ENCODE measurements at regions not wholly inside any gene's neighbourhood (a gene's known extent, or its start where the extent isn't known, plus 50 kb on each side); places are given as distances from the start of the nearest gene placed in this dataset.

DNA sequence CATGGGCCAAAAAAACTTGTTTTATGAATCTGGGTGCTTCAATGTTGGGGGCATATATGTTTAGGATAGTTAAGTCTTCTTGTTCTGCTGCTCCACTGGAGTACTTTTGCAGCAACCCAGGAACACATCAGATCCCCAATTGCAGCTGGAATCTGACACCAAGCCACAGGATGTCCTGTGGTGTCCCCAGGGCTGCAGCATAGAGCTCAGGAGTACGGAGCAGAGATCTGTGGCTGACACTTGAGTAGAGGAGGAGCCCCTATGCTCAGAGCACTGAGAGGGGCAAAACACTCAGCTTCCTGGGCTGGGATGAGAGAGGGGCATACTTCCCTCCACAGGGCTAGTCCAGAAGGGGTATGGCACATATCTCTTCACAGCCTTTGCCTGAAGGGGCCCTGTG is 138.9 kb upstream of the ERBB4 start:
- POLR2A ChIA-PET = interaction anchor here (0.5 to 0.8 kb wide), 2 partner anchors 170 to 428 kb away, joined by 3 to 4 read pairs; no protein-coding TSS in a partner anchor
- ATAC-seq = peak; percentile 100
- TF ChIP-seq ETV6 (CRISPR knock-in tag; IDR thresholded peaks at IDR 0.05) = no peak
- TF ChIP-seq, protein P1, sequence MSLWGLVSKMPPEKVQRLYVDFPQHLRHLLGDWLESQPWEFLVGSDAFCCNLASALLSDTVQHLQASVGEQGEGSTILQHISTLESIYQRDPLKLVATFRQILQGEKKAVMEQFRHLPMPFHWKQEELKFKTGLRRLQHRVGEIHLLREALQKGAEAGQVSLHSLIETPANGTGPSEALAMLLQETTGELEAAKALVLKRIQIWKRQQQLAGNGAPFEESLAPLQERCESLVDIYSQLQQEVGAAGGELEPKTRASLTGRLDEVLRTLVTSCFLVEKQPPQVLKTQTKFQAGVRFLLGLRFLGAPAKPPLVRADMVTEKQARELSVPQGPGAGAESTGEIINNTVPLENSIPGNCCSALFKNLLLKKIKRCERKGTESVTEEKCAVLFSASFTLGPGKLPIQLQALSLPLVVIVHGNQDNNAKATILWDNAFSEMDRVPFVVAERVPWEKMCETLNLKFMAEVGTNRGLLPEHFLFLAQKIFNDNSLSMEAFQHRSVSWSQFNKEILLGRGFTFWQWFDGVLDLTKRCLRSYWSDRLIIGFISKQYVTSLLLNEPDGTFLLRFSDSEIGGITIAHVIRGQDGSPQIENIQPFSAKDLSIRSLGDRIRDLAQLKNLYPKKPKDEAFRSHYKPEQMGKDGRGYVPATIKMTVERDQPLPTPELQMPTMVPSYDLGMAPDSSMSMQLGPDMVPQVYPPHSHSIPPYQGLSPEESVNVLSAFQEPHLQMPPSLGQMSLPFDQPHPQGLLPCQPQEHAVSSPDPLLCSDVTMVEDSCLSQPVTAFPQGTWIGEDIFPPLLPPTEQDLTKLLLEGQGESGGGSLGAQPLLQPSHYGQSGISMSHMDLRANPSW (CRISPR knock-in tag; conservative IDR thresholded peaks at IDR 0.05; ENCODE audit: low read depth) = no peak
- TF ChIP-seq, protein P2, sequence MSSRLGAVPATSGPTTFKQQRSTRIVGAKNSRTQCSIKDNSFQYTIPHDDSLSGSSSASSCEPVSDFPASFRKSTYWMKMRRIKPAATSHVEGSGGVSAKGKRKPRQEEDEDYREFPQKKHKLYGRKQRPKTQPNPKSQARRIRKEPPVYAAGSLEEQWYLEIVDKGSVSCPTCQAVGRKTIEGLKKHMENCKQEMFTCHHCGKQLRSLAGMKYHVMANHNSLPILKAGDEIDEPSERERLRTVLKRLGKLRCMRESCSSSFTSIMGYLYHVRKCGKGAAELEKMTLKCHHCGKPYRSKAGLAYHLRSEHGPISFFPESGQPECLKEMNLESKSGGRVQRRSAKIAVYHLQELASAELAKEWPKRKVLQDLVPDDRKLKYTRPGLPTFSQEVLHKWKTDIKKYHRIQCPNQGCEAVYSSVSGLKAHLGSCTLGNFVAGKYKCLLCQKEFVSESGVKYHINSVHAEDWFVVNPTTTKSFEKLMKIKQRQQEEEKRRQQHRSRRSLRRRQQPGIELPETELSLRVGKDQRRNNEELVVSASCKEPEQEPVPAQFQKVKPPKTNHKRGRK (CRISPR knock-in tag; IDR thresholded peaks at IDR 0.05; ENCODE audit: borderline replicate concordance) = 0 out of 2 replicates have a peak, but pooled peaks have one; percentile 60
- TF ChIP-seq, protein P3, sequence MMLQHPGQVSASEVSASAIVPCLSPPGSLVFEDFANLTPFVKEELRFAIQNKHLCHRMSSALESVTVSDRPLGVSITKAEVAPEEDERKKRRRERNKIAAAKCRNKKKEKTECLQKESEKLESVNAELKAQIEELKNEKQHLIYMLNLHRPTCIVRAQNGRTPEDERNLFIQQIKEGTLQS (CRISPR knock-in tag; conservative IDR thresholded peaks at IDR 0.05) = no peak
- DNase-seq (ENCODE audit: low spot score) = peak; percentile 31
- Mint-ChIP-seq H3K4me3 (peak overlapping the region; percentile 28; the same call in 1 of the 2 replicates), H3K27ac (no peak overlapping the region), H3K27me3 (ENCODE audit: low read depth) (no peaks in the 10 kb centered on the region), H3K36me3 (no peaks in the 10 kb centered on the region), H3K9me3 (no peaks in the 10 kb centered on the region), H3K4me1 (peaks cover 13% of the 10 kb centered on the region)
- CTCF ChIA-PET = interaction anchor here (1.0 to 1.2 kb wide), 2 partner anchors 9 to 110 kb away, joined by 3 to 4 read pairs; no protein-coding TSS in a partner anchor

DNA sequence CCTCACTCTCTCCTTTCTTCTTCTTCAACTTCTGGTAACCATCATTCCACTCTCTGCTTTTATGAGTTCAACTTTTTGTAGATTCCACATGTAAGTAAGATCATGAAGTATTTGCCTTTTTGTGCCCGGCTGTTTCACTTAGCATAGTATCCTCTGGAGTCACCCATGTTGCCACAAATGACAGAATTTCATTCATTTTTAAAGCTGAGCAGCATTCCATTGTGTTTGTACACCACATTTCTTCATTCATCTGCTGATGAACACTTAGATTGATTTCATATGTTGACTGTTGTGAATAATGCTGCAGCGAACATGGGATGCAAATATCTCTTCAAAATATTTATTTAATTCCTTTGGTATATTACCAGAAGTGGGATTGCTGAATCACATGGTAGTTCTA is 133.6 kb upstream of the ERBB4 start:
- no peaks in the 10 kb centered on the region for H3K9me3 Mint-ChIP-seq
- no peak overlapping the region for H3K4me3 Mint-ChIP-seq
- peaks cover 2% of the 10 kb centered on the region for H3K4me1 Mint-ChIP-seq
- no peak for ATAC-seq
- no peak for DNase-seq (ENCODE audit: low spot score)
- ChIA-PET POLR2A (no interaction called here), CTCF (no interaction called here)
- H3K27me3 Mint-ChIP-seq (ENCODE audit: low read depth) = no peaks in the 10 kb centered on the region
- no peak overlapping the region for H3K27ac Mint-ChIP-seq
- no peaks in the 10 kb centered on the region for H3K36me3 Mint-ChIP-seq
- TF ChIP-seq, protein P4, sequence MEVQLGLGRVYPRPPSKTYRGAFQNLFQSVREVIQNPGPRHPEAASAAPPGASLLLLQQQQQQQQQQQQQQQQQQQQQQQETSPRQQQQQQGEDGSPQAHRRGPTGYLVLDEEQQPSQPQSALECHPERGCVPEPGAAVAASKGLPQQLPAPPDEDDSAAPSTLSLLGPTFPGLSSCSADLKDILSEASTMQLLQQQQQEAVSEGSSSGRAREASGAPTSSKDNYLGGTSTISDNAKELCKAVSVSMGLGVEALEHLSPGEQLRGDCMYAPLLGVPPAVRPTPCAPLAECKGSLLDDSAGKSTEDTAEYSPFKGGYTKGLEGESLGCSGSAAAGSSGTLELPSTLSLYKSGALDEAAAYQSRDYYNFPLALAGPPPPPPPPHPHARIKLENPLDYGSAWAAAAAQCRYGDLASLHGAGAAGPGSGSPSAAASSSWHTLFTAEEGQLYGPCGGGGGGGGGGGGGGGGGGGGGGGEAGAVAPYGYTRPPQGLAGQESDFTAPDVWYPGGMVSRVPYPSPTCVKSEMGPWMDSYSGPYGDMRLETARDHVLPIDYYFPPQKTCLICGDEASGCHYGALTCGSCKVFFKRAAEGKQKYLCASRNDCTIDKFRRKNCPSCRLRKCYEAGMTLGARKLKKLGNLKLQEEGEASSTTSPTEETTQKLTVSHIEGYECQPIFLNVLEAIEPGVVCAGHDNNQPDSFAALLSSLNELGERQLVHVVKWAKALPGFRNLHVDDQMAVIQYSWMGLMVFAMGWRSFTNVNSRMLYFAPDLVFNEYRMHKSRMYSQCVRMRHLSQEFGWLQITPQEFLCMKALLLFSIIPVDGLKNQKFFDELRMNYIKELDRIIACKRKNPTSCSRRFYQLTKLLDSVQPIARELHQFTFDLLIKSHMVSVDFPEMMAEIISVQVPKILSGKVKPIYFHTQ (CRISPR knock-in tag; IDR thresholded peaks at IDR 0.05) = no peak
- TF ChIP-seq FOXK1 (CRISPR knock-in tag; IDR thresholded peaks at IDR 0.05) (no peak), ZNF219 (CRISPR knock-in tag; IDR thresholded peaks at IDR 0.05; ENCODE audit: borderline replicate concordance) (no peak), PRRX2 (CRISPR knock-in tag; IDR thresholded peaks at IDR 0.05) (no peak), ETV6 (CRISPR knock-in tag; IDR thresholded peaks at IDR 0.05) (no peak), ZNF317 (CRISPR knock-in tag; IDR thresholded peaks at IDR 0.05; ENCODE audit: borderline replicate concordance, low read depth) (no peak), FOXP1 (CRISPR knock-in tag; IDR thresholded peaks at IDR 0.05; ENCODE audit: borderline replicate concordance) (no peak), SOX15 (CRISPR knock-in tag; IDR thresholded peaks at IDR 0.05) (no peak), ZNF138 (CRISPR knock-in tag; conservative IDR thresholded peaks at IDR 0.05) (no peak)
- TF ChIP-seq, protein P5, sequence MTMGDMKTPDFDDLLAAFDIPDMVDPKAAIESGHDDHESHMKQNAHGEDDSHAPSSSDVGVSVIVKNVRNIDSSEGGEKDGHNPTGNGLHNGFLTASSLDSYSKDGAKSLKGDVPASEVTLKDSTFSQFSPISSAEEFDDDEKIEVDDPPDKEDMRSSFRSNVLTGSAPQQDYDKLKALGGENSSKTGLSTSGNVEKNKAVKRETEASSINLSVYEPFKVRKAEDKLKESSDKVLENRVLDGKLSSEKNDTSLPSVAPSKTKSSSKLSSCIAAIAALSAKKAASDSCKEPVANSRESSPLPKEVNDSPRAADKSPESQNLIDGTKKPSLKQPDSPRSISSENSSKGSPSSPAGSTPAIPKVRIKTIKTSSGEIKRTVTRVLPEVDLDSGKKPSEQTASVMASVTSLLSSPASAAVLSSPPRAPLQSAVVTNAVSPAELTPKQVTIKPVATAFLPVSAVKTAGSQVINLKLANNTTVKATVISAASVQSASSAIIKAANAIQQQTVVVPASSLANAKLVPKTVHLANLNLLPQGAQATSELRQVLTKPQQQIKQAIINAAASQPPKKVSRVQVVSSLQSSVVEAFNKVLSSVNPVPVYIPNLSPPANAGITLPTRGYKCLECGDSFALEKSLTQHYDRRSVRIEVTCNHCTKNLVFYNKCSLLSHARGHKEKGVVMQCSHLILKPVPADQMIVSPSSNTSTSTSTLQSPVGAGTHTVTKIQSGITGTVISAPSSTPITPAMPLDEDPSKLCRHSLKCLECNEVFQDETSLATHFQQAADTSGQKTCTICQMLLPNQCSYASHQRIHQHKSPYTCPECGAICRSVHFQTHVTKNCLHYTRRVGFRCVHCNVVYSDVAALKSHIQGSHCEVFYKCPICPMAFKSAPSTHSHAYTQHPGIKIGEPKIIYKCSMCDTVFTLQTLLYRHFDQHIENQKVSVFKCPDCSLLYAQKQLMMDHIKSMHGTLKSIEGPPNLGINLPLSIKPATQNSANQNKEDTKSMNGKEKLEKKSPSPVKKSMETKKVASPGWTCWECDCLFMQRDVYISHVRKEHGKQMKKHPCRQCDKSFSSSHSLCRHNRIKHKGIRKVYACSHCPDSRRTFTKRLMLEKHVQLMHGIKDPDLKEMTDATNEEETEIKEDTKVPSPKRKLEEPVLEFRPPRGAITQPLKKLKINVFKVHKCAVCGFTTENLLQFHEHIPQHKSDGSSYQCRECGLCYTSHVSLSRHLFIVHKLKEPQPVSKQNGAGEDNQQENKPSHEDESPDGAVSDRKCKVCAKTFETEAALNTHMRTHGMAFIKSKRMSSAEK (CRISPR knock-in tag; IDR thresholded peaks at IDR 0.05; ENCODE audit: borderline replicate concordance) = no peak
- TF ChIP-seq, protein P6, sequence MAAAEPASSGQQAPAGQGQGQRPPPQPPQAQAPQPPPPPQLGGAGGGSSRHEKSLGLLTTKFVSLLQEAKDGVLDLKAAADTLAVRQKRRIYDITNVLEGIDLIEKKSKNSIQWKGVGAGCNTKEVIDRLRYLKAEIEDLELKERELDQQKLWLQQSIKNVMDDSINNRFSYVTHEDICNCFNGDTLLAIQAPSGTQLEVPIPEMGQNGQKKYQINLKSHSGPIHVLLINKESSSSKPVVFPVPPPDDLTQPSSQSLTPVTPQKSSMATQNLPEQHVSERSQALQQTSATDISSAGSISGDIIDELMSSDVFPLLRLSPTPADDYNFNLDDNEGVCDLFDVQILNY (CRISPR knock-in tag; IDR thresholded peaks at IDR 0.05) = no peak
- TF ChIP-seq, protein P7, sequence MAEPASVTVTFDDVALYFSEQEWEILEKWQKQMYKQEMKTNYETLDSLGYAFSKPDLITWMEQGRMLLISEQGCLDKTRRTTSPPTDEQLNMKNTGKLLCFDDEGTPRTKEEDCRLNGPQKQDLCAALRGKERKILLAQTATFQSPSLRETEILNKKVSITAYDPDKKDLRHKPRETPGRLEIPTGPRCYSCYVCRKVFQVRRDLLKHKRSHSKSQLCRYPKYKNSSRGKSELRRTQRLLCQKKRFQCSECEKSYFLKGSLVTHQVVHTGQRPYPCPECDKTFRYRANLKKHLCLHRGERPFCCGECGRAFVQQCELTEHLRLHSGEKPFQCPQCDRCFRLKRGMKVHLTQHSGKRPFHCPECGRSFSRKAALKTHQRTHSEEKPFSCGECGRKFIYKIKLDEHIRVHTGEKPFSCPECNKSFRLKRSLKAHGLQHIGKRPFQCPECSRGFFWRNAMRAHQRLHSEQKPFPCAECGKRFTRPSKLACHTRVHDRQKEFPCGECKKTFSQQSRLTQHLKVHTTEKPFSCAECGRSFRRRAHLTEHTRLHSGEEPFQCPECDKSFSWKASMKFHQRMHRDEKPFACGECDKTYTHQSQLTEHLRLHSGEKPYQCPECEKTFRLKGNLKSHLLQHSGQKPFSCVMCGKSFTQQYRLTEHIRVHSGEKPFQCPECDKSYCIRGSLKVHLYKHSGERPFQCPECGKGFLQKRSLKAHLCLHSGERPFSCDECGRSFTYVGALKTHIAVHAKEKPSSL (CRISPR knock-in tag; conservative IDR thresholded peaks at IDR 0.05) = no peak
- TF ChIP-seq, protein P8, sequence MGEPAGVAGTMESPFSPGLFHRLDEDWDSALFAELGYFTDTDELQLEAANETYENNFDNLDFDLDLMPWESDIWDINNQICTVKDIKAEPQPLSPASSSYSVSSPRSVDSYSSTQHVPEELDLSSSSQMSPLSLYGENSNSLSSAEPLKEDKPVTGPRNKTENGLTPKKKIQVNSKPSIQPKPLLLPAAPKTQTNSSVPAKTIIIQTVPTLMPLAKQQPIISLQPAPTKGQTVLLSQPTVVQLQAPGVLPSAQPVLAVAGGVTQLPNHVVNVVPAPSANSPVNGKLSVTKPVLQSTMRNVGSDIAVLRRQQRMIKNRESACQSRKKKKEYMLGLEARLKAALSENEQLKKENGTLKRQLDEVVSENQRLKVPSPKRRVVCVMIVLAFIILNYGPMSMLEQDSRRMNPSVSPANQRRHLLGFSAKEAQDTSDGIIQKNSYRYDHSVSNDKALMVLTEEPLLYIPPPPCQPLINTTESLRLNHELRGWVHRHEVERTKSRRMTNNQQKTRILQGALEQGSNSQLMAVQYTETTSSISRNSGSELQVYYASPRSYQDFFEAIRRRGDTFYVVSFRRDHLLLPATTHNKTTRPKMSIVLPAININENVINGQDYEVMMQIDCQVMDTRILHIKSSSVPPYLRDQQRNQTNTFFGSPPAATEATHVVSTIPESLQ (CRISPR knock-in tag; IDR thresholded peaks at IDR 0.05) = no peak
